ENCODE measurements at regions not wholly inside any gene's neighbourhood (a gene's known extent, or its start where the extent isn't known, plus 50 kb on each side); places are given as distances from the start of the nearest gene placed in this dataset.

DNA sequence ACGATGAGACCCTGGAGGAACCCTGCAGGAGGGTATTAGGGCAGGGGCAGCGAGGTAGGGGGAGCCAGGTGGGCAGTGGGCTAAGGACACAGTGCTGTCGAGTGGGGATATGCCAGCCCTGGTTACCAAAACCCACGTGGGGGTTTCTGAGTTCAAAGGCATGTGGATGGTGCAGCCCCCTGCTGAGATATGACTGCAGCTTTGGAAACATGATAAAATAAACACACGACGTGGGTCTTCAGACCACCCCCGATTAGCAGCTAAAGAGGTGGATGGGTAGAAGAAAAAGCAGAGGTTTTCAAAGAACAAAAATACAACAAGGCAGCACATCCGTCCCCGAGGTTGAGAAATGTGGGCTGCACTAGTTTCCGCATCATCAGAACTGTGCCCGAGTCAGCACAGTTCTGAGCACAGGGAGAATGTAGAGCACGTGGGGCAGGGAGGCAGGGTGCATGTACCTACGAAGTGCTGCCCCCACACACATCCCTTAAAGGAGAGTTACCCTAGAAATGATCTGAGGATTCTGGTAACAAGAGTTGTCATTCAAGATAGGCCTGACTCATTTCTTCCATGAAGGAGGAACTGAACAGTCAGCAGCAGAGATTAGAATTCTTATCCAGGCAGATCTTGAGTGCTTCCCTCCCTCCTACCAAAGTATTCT, 121.3 kb downstream of the RPLP1 start:
- Mint-ChIP-seq H3K9me3 (no peaks in the 10 kb centered on the region), H3K27ac (ENCODE audit: unreplicated experiment) (no peak overlapping the region), H3K36me3 (ENCODE audit: low read depth) (no peaks in the 10 kb centered on the region), H3K4me3 (no peak overlapping the region), H3K27me3 (ENCODE audit: low read depth) (peaks cover 55% of the 10 kb centered on the region), H3K4me1 (peaks cover 6% of the 10 kb centered on the region)
- no peak for DNase-seq (ENCODE audit: low read depth, low spot score)
- no peak for TF ChIP-seq CTCF (conservative IDR thresholded peaks at IDR 0.05)

GRCh38 chr15:69574506-69574905, 121.9 kb downstream of the RPLP1 start:
- TF ChIP-seq CTCF (conservative IDR thresholded peaks at IDR 0.05) = no peak
- H3K36me3 Mint-ChIP-seq (ENCODE audit: low read depth) = no peaks in the 10 kb centered on the region
- no peaks in the 10 kb centered on the region for H3K9me3 Mint-ChIP-seq
- peaks cover 58% of the 10 kb centered on the region for H3K27me3 Mint-ChIP-seq (ENCODE audit: low read depth)
- DNase-seq (ENCODE audit: low read depth, low spot score) = no peak
- peaks cover 10% of the 10 kb centered on the region for H3K4me1 Mint-ChIP-seq
- H3K27ac Mint-ChIP-seq (ENCODE audit: unreplicated experiment) = no peak overlapping the region
- no peak overlapping the region for H3K4me3 Mint-ChIP-seq

DNA sequence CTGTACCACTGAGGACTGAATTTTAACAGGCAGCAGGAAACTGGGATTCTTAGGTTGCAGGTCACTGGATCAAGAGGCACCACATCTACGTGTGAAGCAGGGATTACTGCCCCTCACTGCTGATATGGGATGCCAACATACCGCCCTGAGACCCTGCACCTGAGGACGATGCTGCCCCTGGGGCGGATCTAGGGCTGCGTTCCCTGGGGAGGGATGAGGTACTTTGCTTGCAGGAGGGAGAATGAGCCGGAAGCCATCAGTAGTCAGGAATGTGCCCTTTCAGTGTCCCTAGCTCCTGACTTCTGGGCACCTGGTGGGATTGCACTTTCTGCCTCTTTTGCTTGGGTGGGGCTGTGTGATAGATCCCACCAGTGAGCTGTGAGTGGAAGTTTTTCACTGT, 122.8 kb downstream of the RPLP1 start:
- H3K9me3 Mint-ChIP-seq = no peaks in the 10 kb centered on the region

DNA sequence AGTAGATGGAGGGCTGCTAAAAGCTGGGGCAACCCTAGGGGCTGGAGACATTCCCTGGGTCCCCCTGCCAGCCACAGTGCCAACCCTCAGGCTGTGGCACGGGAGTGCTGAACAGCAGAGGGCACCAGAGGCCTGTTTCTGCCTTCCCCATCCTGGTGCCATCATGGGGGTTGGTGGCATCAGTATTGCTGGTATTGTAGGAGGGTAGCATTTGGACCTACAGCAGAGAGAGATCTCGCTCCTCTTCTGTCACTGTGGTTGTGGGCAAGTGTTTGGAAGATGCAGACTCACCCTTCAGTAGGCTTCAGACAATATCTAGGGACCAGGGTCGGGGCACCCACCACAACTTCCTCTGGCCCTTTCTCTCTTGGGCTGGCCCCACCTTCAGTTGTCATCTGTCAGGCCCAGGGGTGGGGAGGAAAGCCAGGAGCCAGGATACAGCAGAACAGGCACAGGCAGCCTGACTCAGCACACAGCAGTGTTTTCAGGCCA, 123.5 kb downstream of the RPLP1 start:
- H3K36me3 Mint-ChIP-seq (ENCODE audit: low read depth) = no peaks in the 10 kb centered on the region
- peaks cover 26% of the 10 kb centered on the region for H3K4me1 Mint-ChIP-seq
- H3K27ac Mint-ChIP-seq (ENCODE audit: unreplicated experiment) = no peak overlapping the region
- no peak overlapping the region for H3K4me3 Mint-ChIP-seq
- H3K9me3 Mint-ChIP-seq = no peaks in the 10 kb centered on the region
- DNase-seq (ENCODE audit: low read depth, low spot score) = peak; percentile 29
- peak; percentile 57 for TF ChIP-seq CTCF (conservative IDR thresholded peaks at IDR 0.05)
- peaks cover 60% of the 10 kb centered on the region for H3K27me3 Mint-ChIP-seq (ENCODE audit: low read depth)

More for the DNA sequence above, 122.8 kb downstream of the RPLP1 start:
- no peak for DNase-seq (ENCODE audit: low read depth, low spot score)
- TF ChIP-seq CTCF (conservative IDR thresholded peaks at IDR 0.05) = no peak
- Mint-ChIP-seq H3K36me3 (ENCODE audit: low read depth) (no peaks in the 10 kb centered on the region), H3K27ac (ENCODE audit: unreplicated experiment) (no peak overlapping the region), H3K27me3 (ENCODE audit: low read depth) (peaks cover 58% of the 10 kb centered on the region), H3K4me1 (peaks cover 19% of the 10 kb centered on the region), H3K4me3 (no peak overlapping the region)

GRCh38 chr15:69576948-69577351, 124.3 kb downstream of the RPLP1 start:
- peaks cover 63% of the 10 kb centered on the region for H3K27me3 Mint-ChIP-seq (ENCODE audit: low read depth)

More at GRCh38 chr15:69576948-69577351, 124.3 kb downstream of the RPLP1 start:
- Mint-ChIP-seq H3K36me3 (ENCODE audit: low read depth) (no peaks in the 10 kb centered on the region), H3K4me3 (no peak overlapping the region), H3K4me1 (peaks cover 30% of the 10 kb centered on the region), H3K27ac (ENCODE audit: unreplicated experiment) (no peak overlapping the region), H3K9me3 (no peaks in the 10 kb centered on the region)
- DNase-seq (ENCODE audit: low read depth, low spot score) = no peak
- no peak for TF ChIP-seq CTCF (conservative IDR thresholded peaks at IDR 0.05)
